B cell (primary cell): ENCODE measurements at regions not wholly inside any gene's neighbourhood (a gene's known extent, or its start where the extent isn't known, plus 50 kb on each side); places are given as distances from the start of the nearest gene placed in this dataset.

Experiments used
- EZH2 ChIP-seq: IDR thresholded peaks from 2 replicates; pipeline ENCODE4 v1.6.1; 2012; ENCODE audit warnings: borderline replicate concordance, low read depth, mild to moderate bottlenecking, moderate library complexity, low read length; ENCODE audit not compliant: insufficient read depth, poor library complexity, severe bottlenecking
- TF ChIP-seq, protein P1 (sequence below): fragments of 200-600 bp; IDR thresholded peaks from one replicate; pipeline ENCODE4 v1.8.0; 2022; ENCODE audit warnings: antibody characterized with exemption, mild to moderate bottlenecking

DNA sequence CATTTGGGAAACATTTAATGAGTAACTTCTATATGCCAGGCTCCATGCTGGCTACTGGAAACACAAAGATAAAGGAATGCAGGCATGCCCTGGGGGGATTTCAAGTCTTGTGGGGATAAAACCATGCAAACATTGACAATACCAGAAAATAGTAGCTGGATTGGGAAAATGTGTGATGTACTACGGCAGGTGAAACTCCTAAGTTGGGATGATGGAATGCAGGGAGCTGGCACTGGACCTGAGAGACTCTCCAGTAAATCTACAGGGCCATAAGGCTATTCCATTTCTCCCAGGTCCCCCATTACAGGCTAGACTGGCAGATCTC, 68.2 kb upstream of the NTRK3 start:
- TF ChIP-seq, protein P1, sequence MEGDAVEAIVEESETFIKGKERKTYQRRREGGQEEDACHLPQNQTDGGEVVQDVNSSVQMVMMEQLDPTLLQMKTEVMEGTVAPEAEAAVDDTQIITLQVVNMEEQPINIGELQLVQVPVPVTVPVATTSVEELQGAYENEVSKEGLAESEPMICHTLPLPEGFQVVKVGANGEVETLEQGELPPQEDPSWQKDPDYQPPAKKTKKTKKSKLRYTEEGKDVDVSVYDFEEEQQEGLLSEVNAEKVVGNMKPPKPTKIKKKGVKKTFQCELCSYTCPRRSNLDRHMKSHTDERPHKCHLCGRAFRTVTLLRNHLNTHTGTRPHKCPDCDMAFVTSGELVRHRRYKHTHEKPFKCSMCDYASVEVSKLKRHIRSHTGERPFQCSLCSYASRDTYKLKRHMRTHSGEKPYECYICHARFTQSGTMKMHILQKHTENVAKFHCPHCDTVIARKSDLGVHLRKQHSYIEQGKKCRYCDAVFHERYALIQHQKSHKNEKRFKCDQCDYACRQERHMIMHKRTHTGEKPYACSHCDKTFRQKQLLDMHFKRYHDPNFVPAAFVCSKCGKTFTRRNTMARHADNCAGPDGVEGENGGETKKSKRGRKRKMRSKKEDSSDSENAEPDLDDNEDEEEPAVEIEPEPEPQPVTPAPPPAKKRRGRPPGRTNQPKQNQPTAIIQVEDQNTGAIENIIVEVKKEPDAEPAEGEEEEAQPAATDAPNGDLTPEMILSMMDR: no peak
- no peak for TF ChIP-seq EZH2
